CD14-positive monocyte (primary cell): ENCODE measurements at regions not wholly inside any gene's neighbourhood (a gene's known extent, or its start where the extent isn't known, plus 50 kb on each side); places are given as distances from the start of the nearest gene placed in this dataset.

Experiments used
- DNase-seq, 3 donors: peaks; one replicate each; pipeline ENCODE4 v3.0.0-alpha.2; 2011 to 2022
- H2AFZ ChIP-seq: 2 replicates; pipeline ENCODE4 v1.6.0; 2012; ENCODE audit warnings: mild to moderate bottlenecking, low read depth, low read length, inconsistent platforms; ENCODE audit not compliant: insufficient read depth, poor library complexity, severe bottlenecking
- H3K27ac ChIP-seq, 2 donors: 1 replicate in 1 of 2; 2 replicates in 1 of 2; pipeline ENCODE4 v1.5.1; 2012 to 2013; ENCODE audit warnings: low read length in 2 of 2, control low read depth in 1 of 2, inconsistent platforms in 1 of 2, low read depth in 1 of 2, mild to moderate bottlenecking in 1 of 2
- H3K27me3 ChIP-seq, 2 donors: one replicate each; pipeline versions ENCODE4 v1.6.0 to v1.6.1; 2011 to 2013; ENCODE audit warnings: low read length in 2 of 2; ENCODE audit not compliant: control insufficient read depth in 2 of 2, insufficient read depth in 2 of 2
- H3K36me3 ChIP-seq, 2 donors: replicated peaks in 1 of 2; 1 replicate in 1 of 2; 2 replicates in 1 of 2; pipeline versions ENCODE4 v1.5.1 to v1.6.1; 2012 to 2013; ENCODE audit warnings: low read length in 2 of 2, control low read depth in 1 of 2, inconsistent platforms in 1 of 2, mild to moderate bottlenecking in 1 of 2; ENCODE audit not compliant: insufficient read depth in 2 of 2, control insufficient read depth in 1 of 2
- H3K4me1 ChIP-seq, 2 donors: 1 replicate in 1 of 2; 2 replicates in 1 of 2; pipeline versions ENCODE4 v1.5.1 to v1.6.1; 2012 to 2013; ENCODE audit warnings: low read length in 2 of 2, control low read depth in 1 of 2, inconsistent platforms in 1 of 2, mild to moderate bottlenecking in 1 of 2, moderate library complexity in 1 of 2; ENCODE audit not compliant: insufficient read depth in 2 of 2, control insufficient read depth in 1 of 2
- H3K4me2 ChIP-seq: replicated peaks from 2 replicates; pipeline ENCODE3; 2012; ENCODE audit warnings: low read length, moderate library complexity, mild to moderate bottlenecking; ENCODE audit not compliant: poor library complexity, severe bottlenecking; ENCODE audit errors: extremely low read depth
- H3K4me3 ChIP-seq, 3 experiments: fragments of 200-600 bp in 1 of 3; sonication (generic) in 1 of 3; replicated peaks in 1 of 3; 1 replicate in 2 of 3; 2 replicates in 1 of 3; pipeline ENCODE4 v1.5.1; 2011 to 2013; ENCODE audit warnings: low read length in 3 of 3, mild to moderate bottlenecking in 3 of 3, control low read depth in 2 of 3, low read depth in 2 of 3, inconsistent platforms in 1 of 3, moderate library complexity in 1 of 3
- H3K79me2 ChIP-seq: 2 replicates; pipeline ENCODE4 v1.6.0; 2012; ENCODE audit warnings: mild to moderate bottlenecking, control low read depth, inconsistent platforms, low read length, moderate library complexity; ENCODE audit not compliant: insufficient read depth
- H3K9ac ChIP-seq: 2 replicates; pipeline ENCODE4 v1.6.0; 2017; ENCODE audit warnings: low read length, mild to moderate bottlenecking; ENCODE audit not compliant: insufficient read depth, poor library complexity, severe bottlenecking
- H3K9me3 ChIP-seq, 2 donors: replicated peaks in 1 of 2; 1 replicate in 1 of 2; 2 replicates in 1 of 2; pipeline versions ENCODE4 v1.5.1 to v1.6.1; 2012 to 2013; ENCODE audit warnings: low read length in 2 of 2, control low read depth in 1 of 2; ENCODE audit not compliant: control insufficient read depth in 1 of 2, insufficient read depth in 1 of 2
- H4K20me1 ChIP-seq: 2 replicates; pipeline ENCODE4 v1.6.0; 2012; ENCODE audit warnings: mild to moderate bottlenecking, low read length, control low read depth, moderate library complexity; ENCODE audit not compliant: insufficient read depth
- H3K27ac Mint-ChIP-seq, 7 donors: one replicate each; pipeline ENCODE4 v1.8.0; 2020; ENCODE audit warnings: mild to moderate bottlenecking in 7 of 7, mixed read lengths in 7 of 7, moderate library complexity in 6 of 7, inconsistent platforms in 2 of 7
- H3K27me3 Mint-ChIP-seq, 3 donors: one replicate each; pipeline ENCODE4 v1.8.0; 2021 to 2022; ENCODE audit warnings: low read depth in 3 of 3, mild to moderate bottlenecking in 3 of 3, mixed read lengths in 3 of 3, moderate library complexity in 3 of 3, inconsistent platforms in 1 of 3
- H3K36me3 Mint-ChIP-seq, 2 donors: one replicate each; pipeline ENCODE4 v1.8.0; 2020; ENCODE audit warnings: mixed read lengths in 2 of 2, inconsistent platforms in 1 of 2, mild to moderate bottlenecking in 1 of 2
- H3K4me1 Mint-ChIP-seq: one replicate; pipeline ENCODE4 v1.8.0; 2020; ENCODE audit warnings: mild to moderate bottlenecking, mixed read lengths
- H3K4me3 Mint-ChIP-seq, 2 donors: one replicate each; pipeline ENCODE4 v1.8.0; 2020; ENCODE audit warnings: mild to moderate bottlenecking in 2 of 2, mixed read lengths in 2 of 2, moderate library complexity in 1 of 2
- H3K9me3 Mint-ChIP-seq, 7 donors: one replicate each; pipeline ENCODE4 v1.8.0; 2020 to 2022; ENCODE audit warnings: mixed read lengths in 7 of 7, mild to moderate bottlenecking in 6 of 7, moderate library complexity in 6 of 7, inconsistent platforms in 2 of 7
- WGBS: methylation state at CpG from one replicate; pipeline ENCODE4 v1.1.5; 2013; ENCODE audit warnings: missing lambda C conversion rate; ENCODE audit not compliant: insufficient coverage; 5-methylcytosine and 5-hydroxymethylcytosine counted together
- intact Hi-C, 2 donors: fragments of 100-400 bp; cut with micrococcal nuclease; formaldehyde crosslinking; loops; one replicate each; pipeline versions ENCODE4 v1.15.0 to v1.15.1; 2023
- TF ChIP-seq, protein P1 (sequence below): fragments of 200-600 bp; IDR thresholded peaks from one replicate; pipeline ENCODE4 v1.8.0; 2022; ENCODE audit warnings: antibody characterized with exemption, mild to moderate bottlenecking

DNA sequence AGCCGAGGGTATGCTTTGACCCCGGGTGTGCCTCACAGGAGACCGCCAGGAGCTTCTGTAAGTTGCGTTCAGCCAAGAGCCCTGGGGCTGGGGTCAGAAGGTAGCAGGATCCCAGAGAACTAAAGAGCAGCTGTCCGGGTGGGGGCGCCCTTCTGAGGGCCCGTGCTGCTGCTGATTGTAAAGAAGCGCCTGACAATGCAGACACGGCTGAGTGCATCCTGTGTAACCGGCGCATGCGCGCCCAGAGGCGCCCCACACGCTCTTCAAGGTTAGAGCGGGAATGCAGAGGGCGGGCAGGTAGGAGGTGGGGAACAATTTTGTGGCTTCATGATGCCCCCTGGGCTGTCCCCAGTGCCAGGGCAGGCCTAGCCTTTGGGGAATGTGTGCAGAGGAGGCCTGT lies 210.2 kb upstream of the CTBP2 start:
- H3K4me1 ChIP-seq, result no peaks in the 10 kb centered on the region
- intact Hi-C loops, result no loop called here
- H4K20me1 ChIP-seq, result no peaks in the 10 kb centered on the region
- H3K79me2 ChIP-seq, result no peaks in the 10 kb centered on the region
- Mint-ChIP-seq H3K9me3 (peaks cover 0 to 3% (median 0%) of the 10 kb centered on the region in 7 donors), H3K4me3 (no peak overlapping the region), H3K27ac (no peak overlapping the region), H3K4me1 (no peaks in the 10 kb centered on the region), H3K27me3 (peaks cover 0 to 11% (median 4%) of the 10 kb centered on the region in 3 donors), H3K36me3 (no peaks in the 10 kb centered on the region)
- H3K27me3 ChIP-seq, result peaks cover 0 to 2% of the 10 kb centered on the region in 2 donors
- H3K4me3 ChIP-seq, result no peak overlapping the region
- DNase-seq, result no peak
- no peak overlapping the region for H3K4me2 ChIP-seq
- H3K27ac ChIP-seq, result no peak overlapping the region
- no peaks in the 10 kb centered on the region for H3K36me3 ChIP-seq
- WGBS, result 62% methylated on average over 17 of the region's 17 CpGs
- no peaks in the 10 kb centered on the region for H3K9me3 ChIP-seq
- H2AFZ ChIP-seq, result no peak overlapping the region
- no peak overlapping the region for H3K9ac ChIP-seq
- TF ChIP-seq, protein P1, sequence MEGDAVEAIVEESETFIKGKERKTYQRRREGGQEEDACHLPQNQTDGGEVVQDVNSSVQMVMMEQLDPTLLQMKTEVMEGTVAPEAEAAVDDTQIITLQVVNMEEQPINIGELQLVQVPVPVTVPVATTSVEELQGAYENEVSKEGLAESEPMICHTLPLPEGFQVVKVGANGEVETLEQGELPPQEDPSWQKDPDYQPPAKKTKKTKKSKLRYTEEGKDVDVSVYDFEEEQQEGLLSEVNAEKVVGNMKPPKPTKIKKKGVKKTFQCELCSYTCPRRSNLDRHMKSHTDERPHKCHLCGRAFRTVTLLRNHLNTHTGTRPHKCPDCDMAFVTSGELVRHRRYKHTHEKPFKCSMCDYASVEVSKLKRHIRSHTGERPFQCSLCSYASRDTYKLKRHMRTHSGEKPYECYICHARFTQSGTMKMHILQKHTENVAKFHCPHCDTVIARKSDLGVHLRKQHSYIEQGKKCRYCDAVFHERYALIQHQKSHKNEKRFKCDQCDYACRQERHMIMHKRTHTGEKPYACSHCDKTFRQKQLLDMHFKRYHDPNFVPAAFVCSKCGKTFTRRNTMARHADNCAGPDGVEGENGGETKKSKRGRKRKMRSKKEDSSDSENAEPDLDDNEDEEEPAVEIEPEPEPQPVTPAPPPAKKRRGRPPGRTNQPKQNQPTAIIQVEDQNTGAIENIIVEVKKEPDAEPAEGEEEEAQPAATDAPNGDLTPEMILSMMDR, result no peak

DNA sequence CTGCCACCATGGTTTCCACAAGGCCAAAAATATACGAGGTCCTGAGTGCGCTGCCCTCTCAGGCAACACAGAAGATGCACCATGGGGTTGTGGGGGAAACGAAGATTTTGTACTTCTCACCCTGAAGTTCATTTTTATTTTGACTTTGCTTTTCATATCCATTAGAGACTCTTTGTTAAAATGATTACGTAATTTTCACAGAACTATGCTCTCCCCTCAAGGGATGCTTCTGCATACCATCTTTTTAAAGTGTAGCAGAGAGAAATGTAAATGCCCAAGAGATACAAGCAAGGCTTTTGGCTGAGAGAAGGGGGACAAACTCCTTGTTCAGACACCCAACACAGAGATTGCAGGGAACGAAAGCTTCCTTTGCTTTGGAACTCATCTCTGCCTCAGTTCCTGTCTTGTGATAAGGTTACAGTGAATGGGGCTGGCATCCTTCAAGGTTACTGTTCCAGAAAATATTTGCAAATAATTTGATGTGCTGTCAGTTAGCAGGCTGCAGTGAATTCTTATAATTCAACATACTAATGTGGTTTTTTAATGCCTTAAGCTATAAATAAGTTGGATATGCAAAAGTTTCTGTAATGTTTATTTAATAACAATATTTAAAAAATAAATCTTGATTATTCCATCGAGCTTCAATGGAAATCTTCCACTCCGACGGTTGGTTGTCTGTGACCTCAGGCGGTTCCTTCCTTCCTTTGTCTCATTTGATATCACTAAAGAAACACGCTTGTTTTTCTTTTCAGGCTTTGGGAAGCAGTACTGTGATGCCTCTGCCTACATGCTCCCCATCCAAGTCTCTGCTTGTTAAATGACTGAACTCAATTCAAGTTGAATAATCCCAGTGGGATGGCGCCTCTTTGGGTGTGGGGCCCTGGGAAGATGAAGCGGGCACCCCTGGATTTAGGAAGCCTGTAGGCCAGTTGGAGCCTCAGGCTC lies 209.3 kb upstream of the CTBP2 start:
- Mint-ChIP-seq H3K27ac (no peak overlapping the region), H3K4me1 (no peaks in the 10 kb centered on the region), H3K4me3 (no peak overlapping the region), H3K9me3 (peaks cover 0 to 5% (median 3%) of the 10 kb centered on the region in 7 donors), H3K36me3 (no peaks in the 10 kb centered on the region), H3K27me3 (peaks cover 0 to 11% (median 4%) of the 10 kb centered on the region in 3 donors)
- H2AFZ ChIP-seq, result no peak overlapping the region
- peaks cover 0 to 2% of the 10 kb centered on the region in 2 donors for H3K27me3 ChIP-seq
- intact Hi-C loops, result no loop called here
- no peaks in the 10 kb centered on the region for H3K9me3 ChIP-seq
- no peak overlapping the region for H3K27ac ChIP-seq
- H3K9ac ChIP-seq, result no peak overlapping the region
- H3K4me2 ChIP-seq, result no peak overlapping the region
- TF ChIP-seq, protein P1, result no peak
- no peak for DNase-seq
- H4K20me1 ChIP-seq, result no peaks in the 10 kb centered on the region
- H3K4me1 ChIP-seq, result no peaks in the 10 kb centered on the region
- 88% methylated on average over 4 of the region's 12 CpGs for WGBS
- H3K36me3 ChIP-seq, result no peaks in the 10 kb centered on the region
- no peaks in the 10 kb centered on the region for H3K79me2 ChIP-seq
- H3K4me3 ChIP-seq, result no peak overlapping the region
